GM12878 (cell line): ENCODE measurements at regions not wholly inside any gene's neighbourhood (a gene's known extent, or its start where the extent isn't known, plus 50 kb on each side); places are given as distances from the start of the nearest gene placed in this dataset.

Source experiments
- CTCF ChIP-seq, 3 experiments: IDR thresholded peaks in 2 of 3; conservative IDR thresholded peaks in 1 of 3; 2 replicates each; pipeline ENCODE4 v1.5.1; 2011; ENCODE audit warnings: low read depth in 3 of 3, low read length in 3 of 3, mild to moderate bottlenecking in 3 of 3, control low read depth in 2 of 3, moderate library complexity in 2 of 3, inconsistent platforms in 1 of 3, mixed read lengths in 1 of 3; ENCODE audit not compliant: control insufficient read depth in 2 of 3, insufficient read depth in 1 of 3; ENCODE audit errors: extremely low read depth in 1 of 3
- EZH2 ChIP-seq: IDR thresholded peaks from 2 replicates; pipeline ENCODE4 v1.6.1; 2012; ENCODE audit warnings: low read depth, mild to moderate bottlenecking, control low read depth, inconsistent platforms, low read length, borderline replicate concordance; ENCODE audit not compliant: control insufficient read depth
- RB1 ChIP-seq: fragments of 450-650 bp; formaldehyde crosslinking; IDR thresholded peaks from 2 replicates; pipeline ENCODE4 v1.6.1; 2017; ENCODE audit warnings: mild to moderate bottlenecking, borderline replicate concordance
- TF ChIP-seq, protein P1 (sequence below): IDR thresholded peaks from 2 replicates; pipeline ENCODE4 v1.6.1; 2011; ENCODE audit warnings: low read depth, low read length, improper control_type of control experiment, borderline replicate concordance

- TF ChIP-seq, protein P1, sequence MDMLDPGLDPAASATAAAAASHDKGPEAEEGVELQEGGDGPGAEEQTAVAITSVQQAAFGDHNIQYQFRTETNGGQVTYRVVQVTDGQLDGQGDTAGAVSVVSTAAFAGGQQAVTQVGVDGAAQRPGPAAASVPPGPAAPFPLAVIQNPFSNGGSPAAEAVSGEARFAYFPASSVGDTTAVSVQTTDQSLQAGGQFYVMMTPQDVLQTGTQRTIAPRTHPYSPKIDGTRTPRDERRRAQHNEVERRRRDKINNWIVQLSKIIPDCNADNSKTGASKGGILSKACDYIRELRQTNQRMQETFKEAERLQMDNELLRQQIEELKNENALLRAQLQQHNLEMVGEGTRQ = no peak
- no peak for TF ChIP-seq RB1
- no peak for TF ChIP-seq CTCF (IDR thresholded peaks at IDR 0.05 in 2 of 3, conservative IDR thresholded peaks at IDR 0.05 in 1 of 3; ENCODE audit: control insufficient read depth in 2 of 3, extremely low read depth in 1 of 3, insufficient read depth in 1 of 3, low read depth in 3 of 3, low read length in 3 of 3)
- no peak for TF ChIP-seq EZH2
Measured at GRCh38 chr5:101580591-101580990, 677.5 kb upstream of the ST8SIA4 start.
